ENCODE measurements at regions not wholly inside any gene's neighbourhood (a gene's known extent, or its start where the extent isn't known, plus 50 kb on each side); places are given as distances from the start of the nearest gene placed in this dataset.
A peak's percentile ranks its signal among the peaks of the same experiment; 100 is the strongest.

- 0 out of 5 replicates have a peak, but pooled peaks cover 0 to 3% of the 10 kb centered on the region in 2 experiments for H3K4me1 ChIP-seq (replicated peaks in 1 of 2; ENCODE audit: control insufficient read depth in 2 of 2, insufficient read depth in 2 of 2, low read length in 2 of 2)
- H2AFZ ChIP-seq (ENCODE audit: low read depth, low read length), result no peak overlapping the region
- in situ Hi-C loops (cut with MboI) (no loop called here), intact Hi-C loops (cut with micrococcal nuclease) (no loop called here)
- no peaks in the 10 kb centered on the region for H3K9me3 ChIP-seq (replicated peaks; ENCODE audit: control insufficient read depth, insufficient read depth, low read depth, low read length)
- no peaks in the 10 kb centered on the region for H3K36me3 ChIP-seq (ENCODE audit: control insufficient read depth, insufficient read depth, low read length)
- H3K27ac ChIP-seq (ENCODE audit: extremely low read depth, low read depth, low read length), result no peak overlapping the region
- no peak overlapping the region for H3K9ac ChIP-seq (ENCODE audit: insufficient read depth in 1 of 2, low read depth in 2 of 2, low read length in 2 of 2)
- H3K9me1 ChIP-seq (ENCODE audit: control insufficient read depth, insufficient read depth, low read length), result no peaks in the 10 kb centered on the region
- CTCF ChIA-PET (ENCODE audit: low intra/inter-chr PET ratio), result no interaction called here
- POLR2A ChIA-PET, result no interaction called here
- no peak overlapping the region for H3K4me2 ChIP-seq (ENCODE audit: insufficient read depth, low read length)
- WGBS (ENCODE audit: insufficient coverage, low coverage, missing lambda C conversion rate), result 0% methylated on average over 2 of the region's 2 CpGs
- H3K79me2 ChIP-seq (ENCODE audit: control insufficient read depth, insufficient read depth, low read length), result no peaks in the 10 kb centered on the region
- DNase-seq (ENCODE audit: extremely low read depth in 1 of 4, low spot score in 3 of 4) (no peak), FAIRE-seq (no peak), ATAC-seq (no peak)
- no TSS peak for BruUV-seq (replicated peaks)
- H4K20me1 ChIP-seq (replicated peaks; ENCODE audit: control insufficient read depth, insufficient read depth, low read length), result no peaks in the 10 kb centered on the region
- H3K4me3 ChIP-seq, result no peak overlapping the region
- H3K27me3 ChIP-seq (ENCODE audit: control insufficient read depth in 2 of 2, insufficient read depth in 2 of 2, low read length in 2 of 2), result peaks cover 45 to 63% of the 10 kb centered on the region in 2 experiments
- TF ChIP-seq CHD1 (IDR thresholded peaks at IDR 0.05; ENCODE audit: low read length) (no peak), PRDM10 (IDR thresholded peaks at IDR 0.05; ENCODE audit: partially characterized antibody) (no peak), ATF3 (IDR thresholded peaks at IDR 0.05) (peak; percentile 42; the same call in 1 of the 2 replicates), ATF3 (CRISPR knock-in tag; conservative IDR thresholded peaks at IDR 0.05) (no peak), POU5F1 (IDR thresholded peaks at IDR 0.05; ENCODE audit: borderline replicate concordance, low read depth, low read length, partially characterized antibody) (no peak), ZNF436 (CRISPR knock-in tag; IDR thresholded peaks at IDR 0.05) (no peak), THAP7 (CRISPR knock-in tag; IDR thresholded peaks at IDR 0.05) (no peak), SMAD1 (IDR thresholded peaks at IDR 0.05; ENCODE audit: low read depth, low read length, partially characterized antibody) (no peak), BRF2 (IDR thresholded peaks at IDR 0.05; ENCODE audit: borderline replicate concordance, insufficient read depth, insufficient read length) (no peak), STAT5A (IDR thresholded peaks at IDR 0.05; ENCODE audit: borderline replicate concordance, low read length) (no peak), FOSL1 (tag; conservative IDR thresholded peaks at IDR 0.05) (peak; percentile 45; the same call in 1 of the 2 replicates), SFPQ (IDR thresholded peaks at IDR 0.05; ENCODE audit: low read depth, low read length) (no peak), PKNOX1 (IDR thresholded peaks at IDR 0.05) (no peak)
Observed at GRCh38 chr1:244778344-244778743, 57.1 kb upstream of the COX20 start.

Measured in K562 (cell line).